KG1 (cell line): ENCODE measurements at regions not wholly inside any gene's neighbourhood (a gene's known extent, or its start where the extent isn't known, plus 50 kb on each side); places are given as distances from the start of the nearest gene placed in this dataset.
"Not testable (repeated sequence)": the region's sequence is repeated elsewhere in the genome, so short reads cannot be mapped to it uniquely, and the experiment has no call there.

Source experiments
- DNase-seq: peaks from one replicate; lab custom pipeline; 2025; lab: John Stamatoyannopoulos, UW

- no peak for DNase-seq
These were observed 79.6 kb downstream of the INSIG1 start for GRCh38 chr7:155377071-155377837.

DNA sequence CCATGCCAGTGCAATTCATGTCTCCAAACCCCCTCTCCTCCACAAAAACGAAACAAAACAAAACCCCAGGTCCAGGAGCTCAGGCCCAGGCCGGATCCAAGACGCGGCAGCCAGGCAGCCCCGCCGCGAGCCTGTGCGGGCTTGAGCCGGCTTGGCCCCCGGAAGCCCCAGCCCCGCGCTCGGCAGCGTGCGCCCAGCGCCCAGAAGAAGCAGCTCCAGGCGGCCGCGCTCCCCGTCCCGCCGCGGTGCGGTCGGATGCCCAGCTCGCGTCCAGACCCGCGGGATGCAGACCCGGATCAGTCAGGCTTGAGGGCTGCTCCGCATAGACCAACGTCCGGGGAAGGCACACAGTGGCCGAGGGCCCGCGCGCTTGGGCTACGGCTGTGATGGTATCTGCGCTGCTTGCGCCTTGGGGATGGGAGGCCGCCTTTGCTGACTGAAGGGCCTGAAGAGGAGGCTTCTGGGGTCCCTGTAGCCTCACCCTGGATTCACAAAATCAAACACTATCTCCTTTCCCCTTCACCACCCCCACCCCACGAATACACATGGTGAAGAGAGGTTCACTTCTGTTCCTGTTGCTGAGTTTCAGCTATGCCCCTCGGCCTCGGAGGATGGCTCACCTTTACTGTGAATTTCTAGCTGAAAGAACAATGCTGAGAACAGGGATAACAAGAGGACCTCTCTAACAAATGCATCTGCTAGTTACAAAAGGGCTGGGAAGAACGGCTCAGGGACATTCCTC lies 79.9 kb upstream of the EN2 start:
- no peak for DNase-seq

- no peak for DNase-seq
These were observed 79.4 kb upstream of the EN2 start for GRCh38 chr7:155378580-155378934.

GRCh38 chr7:155378959-155379871 lies 78.7 kb upstream of the EN2 start:
- DNase-seq = no peak

DNA sequence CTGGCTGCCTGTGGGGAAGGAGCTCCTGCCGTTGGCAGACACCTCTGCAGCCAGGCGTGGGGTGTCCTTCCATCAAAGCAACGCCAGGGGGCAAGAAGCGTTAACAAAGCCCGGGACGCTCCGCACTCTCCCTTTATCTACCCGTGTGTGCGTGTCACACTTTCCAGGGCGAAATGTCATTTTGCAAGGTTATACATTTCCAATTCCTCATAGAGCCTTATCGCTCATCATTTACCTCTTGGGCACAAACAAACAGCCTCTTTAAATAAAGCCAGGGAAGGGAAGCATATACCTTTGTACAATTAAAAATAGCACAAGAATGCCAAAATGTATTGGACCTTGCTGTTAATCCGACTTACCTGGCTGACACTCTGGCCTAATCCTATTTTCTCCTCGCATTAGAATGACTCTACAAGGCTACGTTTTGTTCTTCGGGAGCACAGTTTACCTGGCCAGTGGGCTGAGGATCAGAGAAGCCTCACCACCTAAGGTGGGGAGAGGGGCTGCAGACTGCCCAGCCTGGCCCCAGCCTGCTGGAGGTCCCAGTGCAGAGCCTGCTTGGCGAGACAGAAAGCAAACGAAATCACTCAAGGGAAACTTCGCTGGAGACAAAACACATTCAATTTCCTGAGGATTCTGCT lies 77.6 kb upstream of the EN2 start:
- DNase-seq = peak; percentile 45

DNA sequence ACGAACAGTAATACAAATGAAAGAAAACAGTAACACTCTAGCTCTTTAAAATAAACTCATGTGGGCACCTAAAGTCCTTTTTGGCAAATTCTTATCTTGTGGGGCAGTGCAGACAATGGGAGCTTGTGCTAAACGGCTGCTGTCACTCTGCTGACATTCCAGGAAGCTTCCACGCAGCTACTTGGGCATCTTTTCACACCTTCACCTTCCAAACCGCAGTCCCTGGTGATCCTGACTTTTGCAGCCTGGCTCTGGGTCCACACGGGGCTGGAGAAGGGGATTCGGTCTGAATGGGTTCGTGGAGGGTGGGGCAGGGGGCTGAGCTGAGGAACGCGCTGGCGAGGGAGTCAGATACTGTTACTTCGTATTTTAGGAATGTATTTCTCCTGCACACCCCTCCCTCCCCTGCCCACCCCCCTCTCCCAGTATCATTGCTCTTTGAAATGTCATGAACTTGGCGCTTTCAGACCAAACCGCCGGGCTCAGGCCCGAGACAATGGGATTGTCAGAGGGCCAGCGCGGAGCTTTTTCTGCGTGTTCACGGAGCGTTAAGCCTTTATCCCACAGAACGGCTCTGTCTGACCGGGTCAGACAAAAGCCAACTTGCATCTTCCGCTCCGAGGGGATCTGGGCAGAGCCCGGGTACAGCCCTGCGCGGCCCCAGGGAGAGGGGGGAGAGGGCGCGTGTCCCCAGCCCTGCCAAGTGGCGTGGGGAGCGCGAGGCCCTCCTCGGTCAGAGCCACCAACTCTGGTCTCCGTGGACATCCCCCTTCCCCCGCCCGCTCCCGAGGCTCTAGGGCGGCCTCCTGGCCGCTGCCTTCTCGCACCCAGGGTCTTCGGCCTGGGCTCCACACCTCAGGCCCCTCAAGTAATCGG lies 76.7 kb upstream of the EN2 start:
- no peak for DNase-seq

DNA sequence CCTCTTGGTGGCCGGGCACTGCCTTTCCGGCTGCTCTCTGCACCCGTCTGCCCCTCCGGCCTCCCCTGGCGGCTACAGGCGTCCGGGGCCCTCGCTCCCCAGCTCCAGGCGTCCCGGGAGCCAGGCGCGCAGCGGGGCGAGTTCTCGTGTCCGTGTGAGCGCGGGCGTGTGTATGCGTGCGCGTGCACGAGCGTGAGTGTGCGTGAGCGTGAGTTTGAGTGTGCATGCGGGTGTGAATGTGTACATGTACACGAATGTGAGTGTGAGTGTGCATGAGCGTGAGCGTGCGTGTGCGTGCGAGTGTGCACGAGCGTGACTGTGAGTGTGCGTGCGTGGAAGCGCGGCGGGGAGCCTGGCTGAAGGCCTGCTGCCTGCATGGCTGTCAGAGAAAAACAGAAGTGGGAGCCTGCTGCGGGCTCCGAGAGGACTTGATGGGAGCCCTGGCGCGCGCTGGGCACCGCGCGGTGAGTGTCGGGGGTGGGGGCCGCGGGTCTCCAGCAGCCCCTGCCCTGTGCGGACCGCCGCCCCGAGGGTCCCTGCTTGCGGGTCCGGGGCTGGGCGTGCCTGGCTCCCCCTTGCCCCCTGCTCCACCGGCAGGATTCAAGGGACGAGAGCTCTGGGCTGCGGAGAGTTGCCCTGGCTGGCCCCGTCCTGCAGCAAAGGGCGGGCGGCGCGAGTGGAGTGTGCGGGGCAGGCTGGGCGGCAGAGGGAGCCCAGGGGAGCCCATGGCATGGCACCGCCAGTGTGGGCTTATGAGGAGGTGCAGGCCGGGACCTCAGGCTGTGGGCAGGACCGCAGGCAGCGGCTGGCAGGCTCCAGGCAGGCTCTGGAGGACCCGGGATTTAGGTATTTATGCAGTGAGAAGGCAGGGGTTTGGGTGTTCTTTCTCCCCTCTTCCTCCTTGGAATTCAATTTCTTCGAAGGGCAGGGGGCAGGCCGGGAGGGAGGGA lies 75.8 kb upstream of the EN2 start:
- DNase-seq = no peak

GRCh38 chr7:155382802-155383171 lies 75.1 kb upstream of the EN2 start:
- DNase-seq = no peak

DNA sequence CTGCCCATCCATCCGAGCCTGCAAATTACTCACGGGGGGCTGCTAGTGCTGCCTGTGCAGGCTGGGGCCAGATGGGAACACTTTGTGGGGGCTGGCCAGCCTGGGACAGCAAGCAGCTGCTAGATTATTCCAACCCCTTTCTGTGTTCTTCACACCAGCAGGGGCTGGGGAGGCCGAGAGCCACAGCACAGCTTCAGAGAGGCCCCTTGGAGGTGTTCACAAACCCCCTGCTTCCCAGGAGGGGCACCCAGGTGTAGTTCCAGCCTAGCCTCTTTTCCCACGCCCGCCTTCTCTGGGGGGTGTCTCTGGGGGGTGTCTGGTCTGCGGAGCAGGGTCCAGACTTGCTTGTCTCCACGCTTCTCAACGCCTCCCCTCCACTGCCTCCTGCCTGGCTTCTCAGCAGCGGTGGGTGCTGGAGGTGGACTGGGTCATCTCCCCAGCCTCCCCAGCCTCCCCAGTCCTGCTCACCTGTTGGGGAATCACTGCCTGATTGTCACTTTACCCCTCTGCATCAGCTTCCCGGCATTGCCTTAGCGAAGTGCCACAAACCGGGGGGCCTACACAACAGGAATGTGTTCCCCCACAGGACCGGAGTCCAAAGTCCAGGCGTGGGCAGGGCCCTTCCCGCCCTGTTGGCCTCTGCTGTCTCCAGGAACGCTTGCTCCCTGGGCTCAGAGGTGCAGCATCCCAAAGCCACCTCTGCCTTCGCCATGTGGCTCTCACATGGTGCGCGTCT lies 74.0 kb upstream of the EN2 start:
- no peak for DNase-seq

DNA sequence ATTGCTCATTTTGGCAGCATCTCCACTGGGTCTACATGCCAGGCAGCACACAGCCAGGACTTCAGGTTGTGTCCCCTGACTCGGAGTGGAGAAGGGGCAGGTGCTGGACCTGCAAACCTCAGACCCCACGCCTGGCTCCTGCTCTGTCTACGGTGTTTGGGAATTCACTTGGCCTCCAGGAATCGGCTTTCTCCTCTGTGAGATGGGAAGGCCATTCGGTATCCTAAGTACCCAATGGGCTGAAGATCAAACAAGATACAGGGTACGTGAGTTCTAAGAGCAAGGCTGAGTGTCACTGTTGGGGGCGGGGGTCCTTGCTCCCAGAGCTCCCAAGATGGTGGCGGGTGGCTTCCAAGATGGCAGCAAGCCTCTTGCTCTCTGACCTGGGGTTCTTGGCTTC lies 73.2 kb upstream of the EN2 start:
- no peak for DNase-seq

GRCh38 chr7:155385182-155385581 lies 72.7 kb upstream of the EN2 start:
- DNase-seq = not testable (repeated sequence)

GRCh38 chr7:155386608-155387007 lies 71.3 kb upstream of the EN2 start:
- DNase-seq = no peak

- no peak for DNase-seq
These were observed 70.8 kb upstream of the EN2 start for GRCh38 chr7:155387066-155387620.

GRCh38 chr7:155388561-155388960 lies 69.4 kb upstream of the EN2 start:
- no peak for DNase-seq

DNA sequence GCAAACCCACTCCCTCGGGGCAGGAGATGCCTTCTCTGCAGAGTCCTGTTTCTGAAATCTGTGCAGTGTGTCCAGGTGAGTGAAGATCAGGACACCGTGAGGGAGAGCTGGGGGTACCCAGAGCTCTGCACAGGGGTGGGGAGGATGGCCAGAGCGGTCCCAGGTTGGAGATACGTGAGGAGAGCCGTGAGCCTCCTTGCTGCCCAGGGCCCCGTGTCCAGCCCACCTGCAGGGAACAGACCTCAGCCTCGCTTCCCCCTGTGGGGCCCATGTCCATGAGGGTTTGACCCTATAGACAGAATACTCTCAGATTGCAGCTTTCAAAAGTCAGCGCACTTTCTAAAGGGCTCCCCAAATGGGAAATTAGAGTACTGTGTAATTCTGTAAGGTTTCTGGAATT lies 66.5 kb upstream of the EN2 start:
- no peak for DNase-seq

GRCh38 chr7:155392726-155393570 lies 65.0 kb upstream of the EN2 start:
- no peak for DNase-seq

- no peak for DNase-seq
These were observed 63.5 kb upstream of the EN2 start for GRCh38 chr7:155394413-155394812.

- no peak for DNase-seq
These were observed 62.6 kb upstream of the EN2 start for GRCh38 chr7:155395176-155395797.
